Breast epithelium (tissue), 4 donors: ENCODE measurements at regions not wholly inside any gene's neighbourhood (a gene's known extent, or its start where the extent isn't known, plus 50 kb on each side); places are given as distances from the start of the nearest gene placed in this dataset.
"Not testable (repeated sequence)": the region's sequence is repeated elsewhere in the genome, so short reads cannot be mapped to it uniquely, and the experiment has no call there.

Experiments
- DNase-seq, 2 donors: peaks; one replicate each; pipeline ENCODE4 v3.0.0-alpha.2; 2019; ENCODE audit warnings: low spot score in 2 of 2
- H3K27ac ChIP-seq, 2 donors: fragments of 200-600 bp; sonication (generic) in 1 of 2; one replicate each; pipeline ENCODE4 v1.5.1; 2016 to 2019; ENCODE audit warnings: mild to moderate bottlenecking in 1 of 2
- H3K27me3 ChIP-seq, 2 donors: fragments of 200-600 bp; sonication (generic) in 1 of 2; one replicate each; pipeline versions ENCODE4 v1.5.1 to v1.6.0; 2017 to 2019; ENCODE audit warnings: control low read depth in 1 of 2, mild to moderate bottlenecking in 1 of 2
- H3K36me3 ChIP-seq: fragments of 200-600 bp; one replicate; pipeline ENCODE4 v1.5.1; 2019
- H3K4me1 ChIP-seq, 2 donors: fragments of 200-600 bp; sonication (generic); one replicate each; pipeline ENCODE4 v1.5.1; 2016 to 2019; ENCODE audit warnings: control low read depth in 1 of 2
- H3K4me3 ChIP-seq, 3 donors: fragments of 200-600 bp; sonication (generic); 1 replicate in 2 of 3; 2 replicates in 1 of 3; pipeline ENCODE4 v1.5.1; 2016 to 2019; ENCODE audit warnings: mild to moderate bottlenecking in 3 of 3, moderate library complexity in 2 of 3
- H3K9me3 ChIP-seq, 2 donors: fragments of 200-600 bp; sonication (generic) in 1 of 2; one replicate each; pipeline ENCODE4 v1.5.1; 2016 to 2019; ENCODE audit warnings: control low read depth in 1 of 2
- CTCF ChIP-seq, 3 donors: fragments of 450-650 bp; IDR thresholded peaks; one replicate each; pipeline ENCODE4 v1.5.1; 2016 to 2017; ENCODE audit warnings: antibody characterized with exemption in 3 of 3, mild to moderate bottlenecking in 3 of 3, moderate library complexity in 3 of 3
- POLR2A ChIP-seq: fragments of 450-650 bp; IDR thresholded peaks from one replicate; pipeline ENCODE4 v1.6.1; 2016; ENCODE audit warnings: antibody characterized with exemption, mild to moderate bottlenecking, moderate library complexity
- POLR2AphosphoS5 ChIP-seq, 3 donors: sonication (generic); formaldehyde crosslinking; IDR thresholded peaks; one replicate each; pipeline ENCODE4 v1.6.1; 2017; ENCODE audit warnings: antibody characterized with exemption in 3 of 3
- intact Hi-C: fragments of 100-400 bp; cut with DNase I; formaldehyde crosslinking; loops from one replicate; pipeline ENCODE4 v1.15.1; 2023; ENCODE audit warnings: low total_unique reads

GRCh38 chr2:238722181-238722580 is 125.7 kb upstream of the TWIST2 start:
- Histone ChIP-seq H3K27me3 (no peaks in the 10 kb centered on the region), H3K9me3 (no peaks in the 10 kb centered on the region), H3K36me3 (no peaks in the 10 kb centered on the region), H3K4me1 (no peaks in the 10 kb centered on the region), H3K4me3 (no peak overlapping the region), H3K27ac (no peak overlapping the region)
- intact Hi-C loops = no loop called here
- TF ChIP-seq POLR2A = no peak
- TF ChIP-seq POLR2AphosphoS5 (IDR thresholded peaks at IDR 0.05) = no peak
- TF ChIP-seq CTCF (IDR thresholded peaks at IDR 0.05) = no peak
- DNase-seq = no peak

- no peaks in the 10 kb centered on the region for H3K9me3 ChIP-seq
- no peak overlapping the region for H3K27ac ChIP-seq
- no peak for TF ChIP-seq POLR2AphosphoS5 (IDR thresholded peaks at IDR 0.05)
- no peak for TF ChIP-seq CTCF (IDR thresholded peaks at IDR 0.05)
- no peak for TF ChIP-seq POLR2A
- peaks cover 0 to 3% of the 10 kb centered on the region in 2 donors for H3K4me1 ChIP-seq
- no peak overlapping the region for H3K4me3 ChIP-seq
- DNase-seq = no peak
- H3K36me3 ChIP-seq = no peaks in the 10 kb centered on the region
- intact Hi-C loops = no loop called here
- H3K27me3 ChIP-seq = no peaks in the 10 kb centered on the region
Measured at GRCh38 chr2:238722883-238723282, 125.0 kb upstream of the TWIST2 start.

GRCh38 chr2:238723740-238724320 is 124.1 kb upstream of the TWIST2 start:
- not testable (repeated sequence) for H3K27me3 ChIP-seq

GRCh38 chr2:238724728-238725127 is 123.2 kb upstream of the TWIST2 start:
- TF ChIP-seq CTCF (IDR thresholded peaks at IDR 0.05) (no peak), POLR2AphosphoS5 (IDR thresholded peaks at IDR 0.05) (no peak), POLR2A (no peak)
- Histone ChIP-seq H3K4me3 (no peak overlapping the region), H3K36me3 (no peaks in the 10 kb centered on the region), H3K9me3 (no peaks in the 10 kb centered on the region), H3K27ac (no peak overlapping the region), H3K4me1 (peaks cover 0 to 5% of the 10 kb centered on the region in 2 donors), H3K27me3 (no peaks in the 10 kb centered on the region)
- intact Hi-C loops = no loop called here
- DNase-seq = no peak

More at GRCh38 chr2:238723740-238724320, 124.1 kb upstream of the TWIST2 start:
- DNase-seq, intact Hi-C loops, H3K4me1 ChIP-seq, H3K36me3 ChIP-seq, H3K9me3 ChIP-seq, H3K4me3 ChIP-seq, H3K27ac ChIP-seq: not testable (repeated sequence)

GRCh38 chr2:238725298-238725697 is 122.6 kb upstream of the TWIST2 start:
- no peak overlapping the region for H3K27ac ChIP-seq
- no peaks in the 10 kb centered on the region for H3K36me3 ChIP-seq
- H3K27me3 ChIP-seq = no peaks in the 10 kb centered on the region
- no peak overlapping the region for H3K4me3 ChIP-seq
- DNase-seq = no peak
- intact Hi-C loops = no loop called here
- TF ChIP-seq CTCF (IDR thresholded peaks at IDR 0.05) = no peak
- no peak for TF ChIP-seq POLR2A
- TF ChIP-seq POLR2AphosphoS5 (IDR thresholded peaks at IDR 0.05) = no peak
- H3K4me1 ChIP-seq = peaks cover 0 to 5% of the 10 kb centered on the region in 2 donors
- no peaks in the 10 kb centered on the region for H3K9me3 ChIP-seq
